HepG2 (cell line): ENCODE measurements at regions not wholly inside any gene's neighbourhood (a gene's known extent, or its start where the extent isn't known, plus 50 kb on each side); places are given as distances from the start of the nearest gene placed in this dataset.

ENCODE experiments used
- ATAC-seq: fragments of 200-7000 bp; cut with Tn5 transposase; 3 replicates; pipeline ENCODE4 v1.9.1; 2020; ENCODE audit warnings: mild to moderate bottlenecking, moderate library complexity
- BruUV-seq: library from RNA; stranded (reverse); fragments of 400-500 nt; replicated peaks from 2 replicates; lab custom pipeline; 2021; lab: Mats Ljungman, UMichigan
- CTCF ChIA-PET: fragments of 300-600 bp; formaldehyde crosslinking; extraction: SDS; loops from one replicate; lab custom pipeline; 2021; ENCODE audit warnings: low total read pairs, inconsistent platforms, low intra/inter-chr PET ratio; lab: Yijun Ruan, JAX
- POLR2A ChIA-PET: fragments of 350-600 bp; sonication (Branson Sonifier 250); formaldehyde crosslinking; loops from one replicate; lab custom pipeline; 2020; ENCODE audit warnings: antibody characterized with exemption, inconsistent platforms; lab: Yijun Ruan, JAX
- DNase-seq: peaks from one replicate; pipeline ENCODE4 v3.0.0-alpha.2; 2015; ENCODE audit warnings: low spot score
- FAIRE-seq: peaks from 3 replicates; lab custom pipeline; 2011; peaks lifted over from hg19 to GRCh38; lab: Jason Lieb, UNC
- H2AFZ ChIP-seq: one replicate; pipeline ENCODE4 v1.6.1; 2011; ENCODE audit warnings: low read length, inconsistent platforms
- H3K27ac ChIP-seq: fragments of 300-600 bp; 3 replicates; pipeline ENCODE4 v1.8.0; 2011; ENCODE audit warnings: mixed run types, mild to moderate bottlenecking, mixed read lengths, low read length, inconsistent platforms; ENCODE audit not compliant: insufficient read depth; ENCODE audit errors: extremely low read length
- H3K27me3 ChIP-seq, 2 experiments: fragments of 200-600 bp in 1 of 2; 2 replicates in 1 of 2; 3 replicates in 1 of 2; pipeline versions ENCODE4 v1.6.0 to v1.8.0; 2011; ENCODE audit warnings: low read length in 2 of 2, mild to moderate bottlenecking in 2 of 2, moderate library complexity in 2 of 2, inconsistent platforms in 1 of 2; ENCODE audit not compliant: insufficient read depth in 2 of 2, control insufficient read depth in 1 of 2
- H3K36me3 ChIP-seq, 2 experiments: fragments of 200-600 bp in 1 of 2; replicated peaks in 1 of 2; 2 replicates in 1 of 2; 3 replicates in 1 of 2; pipeline versions ENCODE4 v1.5.1 to v1.8.0; 2011; ENCODE audit warnings: low read length in 2 of 2, inconsistent platforms in 1 of 2; ENCODE audit not compliant: insufficient read depth in 2 of 2, control insufficient read depth in 1 of 2
- H3K4me1 ChIP-seq: 2 replicates; pipeline ENCODE4 v1.5.1; 2012; ENCODE audit warnings: low read length, inconsistent platforms; ENCODE audit not compliant: insufficient read depth
- H3K4me2 ChIP-seq: 2 replicates; pipeline ENCODE4 v1.6.0; 2011; ENCODE audit warnings: low read depth, low read length, inconsistent platforms
- H3K4me3 ChIP-seq, 3 experiments: fragments of 200-600 bp in 1 of 3; sonication (generic), shearing (Covaris generic) in 1 of 3; replicated peaks in 1 of 3; 2 replicates each; pipeline ENCODE4 v1.5.1; 2011 to 2016; ENCODE audit warnings: low read length in 3 of 3, inconsistent platforms in 2 of 3, low read depth in 2 of 3, mild to moderate bottlenecking in 2 of 3, control low read depth in 1 of 3, mixed read lengths in 1 of 3; ENCODE audit not compliant: insufficient read depth in 1 of 3
- H3K79me2 ChIP-seq: one replicate; pipeline ENCODE4 v1.6.1; 2011; ENCODE audit warnings: low read length, inconsistent platforms; ENCODE audit not compliant: insufficient read depth
- H3K9ac ChIP-seq: 2 replicates; pipeline ENCODE4 v1.6.0; 2011; ENCODE audit warnings: mild to moderate bottlenecking, low read depth, low read length, inconsistent platforms; ENCODE audit not compliant: insufficient read depth
- H3K9me3 ChIP-seq: 2 replicates; pipeline ENCODE4 v1.5.1; 2012; ENCODE audit warnings: mild to moderate bottlenecking, low read length
- H4K20me1 ChIP-seq: 2 replicates; pipeline ENCODE4 v1.6.0; 2011; ENCODE audit warnings: inconsistent platforms, mild to moderate bottlenecking, low read length, moderate library complexity; ENCODE audit not compliant: insufficient read depth
- CBFB ChIP-seq: sonication (generic); formaldehyde crosslinking; IDR thresholded peaks from 2 replicates; pipeline ENCODE4 v1.4.0; 2020; ENCODE audit warnings: missing genetic modification reagents
- DZIP1 ChIP-seq: sonication (generic); formaldehyde crosslinking; IDR thresholded peaks from 2 replicates; pipeline ENCODE4 v1.5.0; 2020; ENCODE audit warnings: mild to moderate bottlenecking, missing genetic modification reagents
- GABPB1 ChIP-seq: IDR thresholded peaks from 2 replicates; pipeline ENCODE4 v1.6.1; 2016; ENCODE audit warnings: mild to moderate bottlenecking, missing genetic modification reagents, moderate library complexity, missing compliant biosample characterization
- SMC3 ChIP-seq: IDR thresholded peaks from 2 replicates; pipeline ENCODE4 v1.6.1; 2011; ENCODE audit warnings: low read length, improper control_type of control experiment
- TCF7 ChIP-seq: sonication (generic); IDR thresholded peaks from 2 replicates; pipeline ENCODE4 v1.6.1; 2016; ENCODE audit warnings: antibody characterized with exemption, low read depth
- ZFAT ChIP-seq: sonication (generic); formaldehyde crosslinking; conservative IDR thresholded peaks from 2 replicates; pipeline ENCODE4 v1.8.1; 2023; ENCODE audit warnings: missing genetic modification reagents, inconsistent platforms
- ZNF34 ChIP-seq: sonication (generic); formaldehyde crosslinking; IDR thresholded peaks from 2 replicates; pipeline ENCODE4 v1.4.0; 2020; ENCODE audit warnings: mild to moderate bottlenecking, missing genetic modification reagents, borderline replicate concordance
- ZNF83 ChIP-seq: sonication (generic); formaldehyde crosslinking; IDR thresholded peaks from 2 replicates; pipeline ENCODE4 v1.4.0; 2020; ENCODE audit warnings: missing genetic modification reagents, mild to moderate bottlenecking, borderline replicate concordance
- ZNF879 ChIP-seq: sonication (generic); formaldehyde crosslinking; IDR thresholded peaks from 2 replicates; pipeline ENCODE4 v1.8.1; 2023; ENCODE audit warnings: missing genetic modification reagents
- WGBS: methylation state at CpG from one replicate; pipeline ENCODE4 v1.1.6; 2017; ENCODE audit warnings: low lambda C conversion rate; 5-methylcytosine and 5-hydroxymethylcytosine counted together
- in situ Hi-C: cut with HindIII; loops from 2 replicates; pipeline ENCODE4 v1.10.0; 2017; ENCODE audit warnings: low pct_unique_long_range_greater_than_20kb; ENCODE audit not compliant: extremely low pct_ligation_motif_present
- intact Hi-C: fragments of 100-400 bp; cut with micrococcal nuclease; formaldehyde crosslinking; loops from one replicate; pipeline ENCODE4 v1.10.0; 2022; ENCODE audit not compliant: unreplicated experiment
- TF ChIP-seq, protein P1 (sequence below): sonication (generic); formaldehyde crosslinking; IDR thresholded peaks from 2 replicates; pipeline ENCODE4 v1.4.0; 2020; ENCODE audit warnings: missing genetic modification reagents, borderline replicate concordance

- Histone ChIP-seq H3K36me3 (no peaks in the 10 kb centered on the region), H3K4me3 (no peak overlapping the region), H3K27me3 (no peaks in the 10 kb centered on the region; a peak in 1 of 5 replicates), H3K79me2 (no peaks in the 10 kb centered on the region), H3K4me2 (no peak overlapping the region), H3K9me3 (no peaks in the 10 kb centered on the region), H4K20me1 (no peaks in the 10 kb centered on the region), H3K27ac (no peak overlapping the region), H3K9ac (no peak overlapping the region), H2AFZ (no peak overlapping the region), H3K4me1 (no peaks in the 10 kb centered on the region)
- in situ Hi-C loops, result no loop called here
- intact Hi-C loops, result no loop called here
- TF ChIP-seq ZNF34 (CRISPR knock-in tag) (no peak), CBFB (no peak), ZNF83 (CRISPR knock-in tag) (no peak), GABPB1 (CRISPR knock-in tag) (no peak), TCF7 (no peak), ZFAT (CRISPR knock-in tag) (no peak), ZNF879 (CRISPR knock-in tag) (no peak), SMC3 (no peak), DZIP1 (CRISPR knock-in tag) (no peak)
- TF ChIP-seq, protein P1, sequence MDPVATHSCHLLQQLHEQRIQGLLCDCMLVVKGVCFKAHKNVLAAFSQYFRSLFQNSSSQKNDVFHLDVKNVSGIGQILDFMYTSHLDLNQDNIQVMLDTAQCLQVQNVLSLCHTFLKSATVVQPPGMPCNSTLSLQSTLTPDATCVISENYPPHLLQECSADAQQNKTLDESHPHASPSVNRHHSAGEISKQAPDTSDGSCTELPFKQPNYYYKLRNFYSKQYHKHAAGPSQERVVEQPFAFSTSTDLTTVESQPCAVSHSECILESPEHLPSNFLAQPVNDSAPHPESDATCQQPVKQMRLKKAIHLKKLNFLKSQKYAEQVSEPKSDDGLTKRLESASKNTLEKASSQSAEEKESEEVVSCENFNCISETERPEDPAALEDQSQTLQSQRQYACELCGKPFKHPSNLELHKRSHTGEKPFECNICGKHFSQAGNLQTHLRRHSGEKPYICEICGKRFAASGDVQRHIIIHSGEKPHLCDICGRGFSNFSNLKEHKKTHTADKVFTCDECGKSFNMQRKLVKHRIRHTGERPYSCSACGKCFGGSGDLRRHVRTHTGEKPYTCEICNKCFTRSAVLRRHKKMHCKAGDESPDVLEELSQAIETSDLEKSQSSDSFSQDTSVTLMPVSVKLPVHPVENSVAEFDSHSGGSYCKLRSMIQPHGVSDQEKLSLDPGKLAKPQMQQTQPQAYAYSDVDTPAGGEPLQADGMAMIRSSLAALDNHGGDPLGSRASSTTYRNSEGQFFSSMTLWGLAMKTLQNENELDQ (CRISPR knock-in tag), result no peak
- DNase-seq (no peak), ATAC-seq (no peak), FAIRE-seq (no peak)
- BruUV-seq, result no TSS peak
- CTCF ChIA-PET, result no interaction called here
- WGBS, result 1% methylated on average over 2 of the region's 2 CpGs
- POLR2A ChIA-PET, result no interaction called here
Measured at GRCh38 chr17:10894220-10894619, 56.3 kb upstream of the PIRT start.
